GM23248 (cell line): ENCODE measurements at regions not wholly inside any gene's neighbourhood (a gene's known extent, or its start where the extent isn't known, plus 50 kb on each side); places are given as distances from the start of the nearest gene placed in this dataset.

ENCODE experiments used
- DNase-seq: peaks from one replicate; pipeline ENCODE4 v3.0.0-alpha.2; 2015
- H2AFZ ChIP-seq: fragments of 200-600 bp; sonication (generic); 2 replicates; pipeline ENCODE4 v1.6.1; 2016; ENCODE audit warnings: antibody characterized with exemption
- H3F3A ChIP-seq: fragments of 200-600 bp; sonication (generic); 2 replicates; pipeline ENCODE4 v1.6.1; 2016; ENCODE audit warnings: mild to moderate bottlenecking, antibody characterized with exemption, mixed run types; ENCODE audit not compliant: insufficient read depth
- H3K27ac ChIP-seq: fragments of 200-600 bp; sonication (generic); 2 replicates; pipeline ENCODE4 v1.5.1; 2016; ENCODE audit warnings: mild to moderate bottlenecking
- H3K27me3 ChIP-seq: fragments of 200-600 bp; sonication (generic); replicated peaks from 2 replicates; pipeline ENCODE4 v1.6.1; 2016; ENCODE audit warnings: mild to moderate bottlenecking; ENCODE audit not compliant: insufficient read depth
- H3K36me3 ChIP-seq: fragments of 200-600 bp; sonication (generic); 2 replicates; pipeline ENCODE4 v1.6.1; 2016; ENCODE audit warnings: low read depth, mild to moderate bottlenecking
- H3K4me1 ChIP-seq: fragments of 200-600 bp; sonication (generic); 2 replicates; pipeline ENCODE4 v1.6.1; 2016; ENCODE audit warnings: mild to moderate bottlenecking; ENCODE audit not compliant: insufficient read depth
- H3K4me2 ChIP-seq: fragments of 200-600 bp; sonication (generic); one replicate; pipeline ENCODE4 v1.6.1; 2016; ENCODE audit warnings: mild to moderate bottlenecking; ENCODE audit not compliant: unreplicated experiment
- H3K4me3 ChIP-seq: fragments of 200-600 bp; sonication (generic); 2 replicates; pipeline ENCODE4 v1.5.1; 2016; ENCODE audit warnings: mild to moderate bottlenecking
- H3K79me2 ChIP-seq: fragments of 200-600 bp; sonication (generic); 2 replicates; pipeline ENCODE4 v1.6.1; 2016; ENCODE audit warnings: mild to moderate bottlenecking; ENCODE audit not compliant: insufficient read depth
- H3K9ac ChIP-seq: fragments of 200-600 bp; sonication (generic); 2 replicates; pipeline ENCODE4 v1.6.1; 2016; ENCODE audit warnings: mild to moderate bottlenecking
- H3K9me2 ChIP-seq: fragments of 200-600 bp; sonication (generic); 2 replicates; pipeline ENCODE4 v1.6.1; 2016; ENCODE audit warnings: mixed run types, mild to moderate bottlenecking, moderate library complexity; ENCODE audit not compliant: insufficient read depth
- H3K9me3 ChIP-seq: fragments of 200-600 bp; sonication (generic); one replicate; pipeline ENCODE4 v1.6.1; 2017; ENCODE audit warnings: low read depth
- H4K20me1 ChIP-seq: fragments of 200-600 bp; sonication (generic); 2 replicates; pipeline ENCODE4 v1.6.0; 2016; ENCODE audit not compliant: insufficient read depth
- EZH2 ChIP-seq: fragments of 200-600 bp; sonication (generic); IDR thresholded peaks from 2 replicates; pipeline ENCODE4 v1.6.1; 2018; ENCODE audit warnings: antibody characterized with exemption, mild to moderate bottlenecking; ENCODE audit not compliant: insufficient read depth, poor library complexity, severe bottlenecking
- EZH2phosphoT487 ChIP-seq: fragments of 200-600 bp; sonication (generic); IDR thresholded peaks from 2 replicates; pipeline ENCODE4 v1.6.1; 2018; ENCODE audit warnings: antibody characterized with exemption, moderate library complexity, mild to moderate bottlenecking, low read depth; ENCODE audit not compliant: insufficient read depth
- WGBS, 2 experiments: methylation state at CpG; one replicate each; pipeline ENCODE4 v1.1.6; 2015 to 2017; ENCODE audit warnings: low lambda C conversion rate in 2 of 2, low coverage in 1 of 2; ENCODE audit errors: missing lambda C conversion rate in 2 of 2; 5-methylcytosine and 5-hydroxymethylcytosine counted together
- in situ Hi-C: fragments of 300-500 bp; cut with MboI; formaldehyde crosslinking; loops from 2 replicates; pipeline ENCODE4 v1.15.0; 2020

- no peaks in the 10 kb centered on the region for H3K4me1 ChIP-seq
- H3K9me2 ChIP-seq, result no peaks in the 10 kb centered on the region
- TF ChIP-seq EZH2 (no peak), EZH2phosphoT487 (no peak)
- H2AFZ ChIP-seq, result no peak overlapping the region
- no peaks in the 10 kb centered on the region for H3K27me3 ChIP-seq
- H3K9ac ChIP-seq, result no peak overlapping the region
- H3K27ac ChIP-seq, result no peak overlapping the region
- no peaks in the 10 kb centered on the region for H3K36me3 ChIP-seq
- in situ Hi-C loops, result no loop called here
- no peaks in the 10 kb centered on the region for H3K9me3 ChIP-seq
- H4K20me1 ChIP-seq, result no peaks in the 10 kb centered on the region
- DNase-seq, result peak; percentile 1
- H3K4me3 ChIP-seq, result no peak overlapping the region
- H3K79me2 ChIP-seq, result no peaks in the 10 kb centered on the region
- no peak overlapping the region for H3K4me2 ChIP-seq
- no peaks in the 10 kb centered on the region for H3F3A ChIP-seq
- 12 to 14% methylated on average over 6 of the region's 6 CpGs for WGBS, 2 experiments
These were observed 348.7 kb upstream of the AJAP1 start for GRCh38 chr1:4305526-4306301.

GRCh38 chr1:4306559-4307467, 347.6 kb upstream of the AJAP1 start:
- Histone ChIP-seq H3K4me3 (no peak overlapping the region), H3K9ac (no peak overlapping the region), H3K4me2 (no peak overlapping the region), H2AFZ (no peak overlapping the region), H3K36me3 (no peaks in the 10 kb centered on the region), H3K27ac (no peak overlapping the region), H3K79me2 (no peaks in the 10 kb centered on the region), H3F3A (no peaks in the 10 kb centered on the region), H3K4me1 (no peaks in the 10 kb centered on the region), H3K27me3 (no peaks in the 10 kb centered on the region), H3K9me3 (no peaks in the 10 kb centered on the region), H3K9me2 (no peaks in the 10 kb centered on the region), H4K20me1 (no peaks in the 10 kb centered on the region)
- in situ Hi-C loops, result no loop called here
- WGBS, 2 experiments, result 30 to 40% methylated on average over 8 of the region's 8 CpGs
- no peak for DNase-seq
- TF ChIP-seq EZH2, result no peak
- no peak for TF ChIP-seq EZH2phosphoT487

DNA sequence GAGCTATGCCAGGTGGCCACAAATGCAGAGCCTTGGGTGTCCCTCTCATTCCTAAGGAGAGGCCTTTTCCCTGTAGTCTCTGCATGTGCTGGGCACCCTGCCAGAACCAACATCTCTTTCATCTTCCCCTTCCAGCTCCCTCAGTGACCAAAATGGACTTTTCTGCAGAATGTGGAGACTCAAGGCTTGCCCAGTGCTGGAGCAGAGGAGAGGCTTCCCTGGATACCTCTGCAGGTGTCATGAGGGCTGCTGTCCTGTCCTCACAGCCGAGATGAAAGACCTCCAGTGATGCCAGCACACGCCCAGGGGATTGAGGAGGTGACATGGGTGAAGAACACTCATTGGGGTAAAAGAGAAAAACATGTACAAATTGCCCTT, 347.0 kb upstream of the AJAP1 start:
- Histone ChIP-seq H3K9me2 (no peaks in the 10 kb centered on the region), H3K27ac (no peak overlapping the region), H3K9ac (no peak overlapping the region), H3K27me3 (no peaks in the 10 kb centered on the region), H4K20me1 (no peaks in the 10 kb centered on the region), H3K4me1 (no peaks in the 10 kb centered on the region), H3K4me3 (no peak overlapping the region), H3K36me3 (no peaks in the 10 kb centered on the region), H3F3A (no peaks in the 10 kb centered on the region), H3K4me2 (no peak overlapping the region), H3K9me3 (no peaks in the 10 kb centered on the region), H3K79me2 (no peaks in the 10 kb centered on the region), H2AFZ (no peak overlapping the region)
- 0 to 2% methylated on average over 2 of the region's 2 CpGs for WGBS, 2 experiments
- no peak for TF ChIP-seq EZH2phosphoT487
- TF ChIP-seq EZH2, result no peak
- in situ Hi-C loops, result no loop called here
- DNase-seq, result no peak

DNA sequence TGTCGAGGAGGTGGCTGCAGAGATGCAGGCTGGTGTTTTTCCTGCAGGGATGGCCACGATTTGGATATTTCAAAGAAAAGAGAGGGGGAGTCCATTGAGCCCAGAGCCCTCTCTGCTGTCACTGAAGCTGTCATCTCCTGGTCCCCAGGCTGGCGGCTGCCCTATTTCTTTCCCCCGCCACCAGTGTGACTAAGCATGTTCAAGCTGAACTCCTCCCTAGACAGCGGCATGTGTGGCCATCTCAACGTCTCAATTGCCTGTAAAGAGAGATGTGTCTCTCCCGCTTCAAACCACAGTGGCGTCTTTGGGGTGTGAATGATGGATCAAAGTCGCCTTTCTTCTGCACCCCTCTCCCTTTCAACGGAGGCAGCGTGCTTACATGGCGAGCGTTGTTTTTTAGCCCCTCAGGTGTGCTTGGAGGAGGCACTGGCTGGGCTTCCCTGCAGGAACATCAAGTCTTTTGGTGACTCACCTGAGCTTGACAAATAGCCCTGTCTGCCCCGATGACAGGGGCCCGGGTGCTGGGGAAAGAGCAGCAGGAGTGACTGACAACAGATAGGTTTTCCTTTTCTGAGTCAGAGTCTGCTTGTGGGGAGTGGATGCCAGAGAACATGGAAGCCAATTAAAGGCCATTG, 346.4 kb upstream of the AJAP1 start:
- no peaks in the 10 kb centered on the region for H3K36me3 ChIP-seq
- H3F3A ChIP-seq, result no peaks in the 10 kb centered on the region
- in situ Hi-C loops, result no loop called here
- no peaks in the 10 kb centered on the region for H3K27me3 ChIP-seq
- no peaks in the 10 kb centered on the region for H3K4me1 ChIP-seq
- no peak overlapping the region for H3K4me2 ChIP-seq
- no peak for DNase-seq
- H3K27ac ChIP-seq, result no peak overlapping the region
- 29 to 34% methylated on average over 13 to 15 of the region's 15 CpGs for WGBS, 2 experiments
- no peaks in the 10 kb centered on the region for H4K20me1 ChIP-seq
- no peak for TF ChIP-seq EZH2
- no peak for TF ChIP-seq EZH2phosphoT487
- H2AFZ ChIP-seq, result no peak overlapping the region
- H3K4me3 ChIP-seq, result no peak overlapping the region
- H3K9me3 ChIP-seq, result no peaks in the 10 kb centered on the region
- no peaks in the 10 kb centered on the region for H3K9me2 ChIP-seq
- no peak overlapping the region for H3K9ac ChIP-seq
- no peaks in the 10 kb centered on the region for H3K79me2 ChIP-seq
